ENCODE measurements at regions not wholly inside any gene's neighbourhood (a gene's known extent, or its start where the extent isn't known, plus 50 kb on each side); places are given as distances from the start of the nearest gene placed in this dataset.
"Not testable (repeated sequence)": the region's sequence is repeated elsewhere in the genome, so short reads cannot be mapped to it uniquely, and the experiment has no call there.

DNA sequence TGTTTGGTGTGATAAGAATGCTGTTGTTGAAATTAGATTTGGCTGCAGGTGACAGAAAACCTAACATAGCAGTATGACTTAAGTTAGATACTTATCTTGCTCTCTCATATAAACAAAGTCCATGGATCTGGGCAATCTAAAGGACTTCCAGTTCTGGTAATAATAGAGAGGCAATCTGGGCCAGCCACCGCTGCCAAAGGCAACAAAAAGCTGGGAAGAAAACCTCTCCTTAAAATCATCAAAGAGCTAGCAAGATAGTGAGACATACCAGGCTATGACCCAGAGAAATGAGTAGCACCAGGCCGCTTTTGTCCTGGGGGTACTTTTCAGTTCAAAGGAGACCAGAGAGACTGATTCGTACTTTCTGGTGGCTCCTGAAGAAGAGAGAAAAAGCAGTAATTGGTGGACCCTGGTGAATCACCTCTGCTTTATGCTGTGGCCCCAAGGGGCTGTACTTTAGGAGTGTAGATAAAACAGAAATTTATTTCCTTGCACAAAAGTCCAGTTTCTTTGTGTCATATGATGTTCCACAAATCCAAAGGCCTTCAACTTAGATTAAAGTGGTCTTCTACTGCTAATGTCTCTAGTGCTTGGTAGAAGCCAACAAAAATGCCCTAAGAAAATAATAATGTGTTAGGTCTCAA, 125.4 kb downstream of the TBX19 start:
- Mint-ChIP-seq H3K9me3 (peaks cover 3 to 18% (median 7%) of the 10 kb centered on the region in 7 donors), H3K4me3 (no peak overlapping the region), H3K27ac (no peak overlapping the region), H3K27me3 (peaks cover 0 to 2% (median 1%) of the 10 kb centered on the region in 3 donors), H3K36me3 (no peaks in the 10 kb centered on the region), H3K4me1 (peaks cover 6 to 12% (median 8%) of the 10 kb centered on the region in 3 donors)
- DNase-seq (no peak), ATAC-seq (ENCODE audit: low read depth in 2 of 2) (no peak)

DNA sequence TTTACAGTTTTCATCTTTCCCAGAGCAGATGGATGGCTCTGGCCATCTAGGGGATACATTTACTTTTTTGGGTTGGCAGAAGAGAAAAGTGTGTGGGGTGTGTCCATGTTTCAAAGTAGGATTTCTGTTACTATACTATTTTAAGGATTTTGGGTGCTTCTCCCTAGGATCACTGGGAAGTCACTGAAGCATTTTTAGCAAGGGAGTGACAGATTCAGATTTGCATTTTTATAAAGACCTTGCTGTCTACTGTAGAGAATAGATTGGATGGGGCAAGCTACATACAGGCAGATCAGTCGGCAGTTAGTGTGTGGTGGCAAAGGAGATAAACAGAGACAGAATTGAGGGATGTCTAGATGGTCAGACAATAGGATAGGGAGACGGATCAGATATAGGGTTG, 122.5 kb downstream of the TBX19 start:
- Mint-ChIP-seq H3K9me3 (peaks cover 3 to 18% (median 7%) of the 10 kb centered on the region in 7 donors), H3K4me3 (no peak overlapping the region), H3K4me1 (peaks cover 6 to 9% (median 8%) of the 10 kb centered on the region in 3 donors), H3K27ac (no peak overlapping the region), H3K36me3 (no peaks in the 10 kb centered on the region), H3K27me3 (peaks cover 8 to 10% (median 9%) of the 10 kb centered on the region in 3 donors)
- DNase-seq, result no peak
- ATAC-seq (ENCODE audit: low read depth in 2 of 2), result no peak

DNA sequence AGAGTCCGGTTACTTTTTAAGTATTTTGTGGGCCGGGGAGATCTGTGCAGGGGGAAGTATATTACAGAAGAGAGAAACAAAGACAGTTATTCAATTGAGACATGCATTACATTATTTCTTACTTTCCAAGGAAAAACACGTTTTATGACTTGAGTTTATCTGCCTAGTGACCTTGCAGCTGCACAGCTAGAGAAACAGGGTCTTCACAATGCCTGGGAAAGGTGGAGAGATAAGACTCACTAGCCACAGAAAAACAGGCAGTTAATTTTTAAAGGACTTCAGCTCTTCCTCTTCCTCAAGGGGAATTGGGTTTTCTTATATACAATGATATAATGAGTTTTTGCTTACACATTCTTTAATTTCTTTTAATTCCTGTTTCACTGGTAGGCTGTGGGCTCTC, 121.8 kb downstream of the TBX19 start:
- ATAC-seq (ENCODE audit: low read depth in 2 of 2); H3K27me3 Mint-ChIP-seq; DNase-seq; H3K4me1 Mint-ChIP-seq; H3K36me3 Mint-ChIP-seq; H3K27ac Mint-ChIP-seq; H3K4me3 Mint-ChIP-seq: not testable (repeated sequence)
- peaks cover 3 to 18% (median 7%) of the 10 kb centered on the region in 7 donors for H3K9me3 Mint-ChIP-seq

DNA sequence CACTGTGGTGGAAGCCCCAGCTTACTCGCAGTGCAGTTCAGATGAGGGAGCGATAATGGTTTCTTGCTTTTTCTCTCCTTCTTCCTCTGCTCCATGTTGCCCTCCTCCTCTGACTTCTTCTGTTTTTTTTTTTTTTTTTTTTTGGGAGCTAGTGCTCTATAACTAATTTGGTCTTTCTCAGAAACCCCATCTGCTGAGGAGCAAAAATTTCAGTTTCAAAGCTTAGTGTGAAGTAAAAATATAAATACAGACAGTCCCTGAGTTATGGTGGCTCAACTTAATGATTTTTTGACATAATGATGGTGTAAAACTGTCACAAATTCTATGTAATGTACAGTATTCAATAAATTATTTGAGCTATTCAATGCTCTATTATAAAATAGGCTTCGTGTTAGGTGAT, 120.7 kb downstream of the TBX19 start:
- peaks cover 0 to 9% (median 2%) of the 10 kb centered on the region in 7 donors for H3K9me3 Mint-ChIP-seq
- no peaks in the 10 kb centered on the region for H3K4me1 Mint-ChIP-seq
- no peaks in the 10 kb centered on the region for H3K36me3 Mint-ChIP-seq
- peaks cover 8 to 10% (median 9%) of the 10 kb centered on the region in 3 donors for H3K27me3 Mint-ChIP-seq
- ATAC-seq (ENCODE audit: low read depth in 2 of 2) (no peak), DNase-seq (no peak)
- no peak overlapping the region for H3K27ac Mint-ChIP-seq
- no peak overlapping the region for H3K4me3 Mint-ChIP-seq

DNA sequence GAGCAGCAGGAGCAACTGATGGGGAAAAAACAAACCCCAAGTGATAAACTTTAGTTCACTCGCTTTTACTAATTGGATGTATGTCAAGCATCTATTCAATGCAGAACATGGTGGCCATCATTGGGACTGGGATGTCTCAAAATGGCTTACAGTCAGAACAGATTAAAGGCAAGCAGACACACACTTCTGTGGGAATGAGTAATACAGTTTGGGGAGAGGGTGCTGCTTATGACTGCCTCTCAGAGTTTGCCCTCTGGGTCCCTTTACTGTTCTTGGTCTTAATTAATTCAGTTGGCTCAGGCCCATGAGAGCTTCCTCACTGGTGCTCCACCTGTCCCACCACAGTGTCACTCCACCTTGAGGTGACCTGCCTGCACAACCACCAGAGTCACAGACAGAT, 119.5 kb downstream of the TBX19 start:
- Mint-ChIP-seq H3K27ac (no peak overlapping the region), H3K9me3 (no peaks in the 10 kb centered on the region), H3K4me3 (no peak overlapping the region), H3K27me3 (peaks cover 8 to 10% (median 9%) of the 10 kb centered on the region in 3 donors), H3K4me1 (no peaks in the 10 kb centered on the region), H3K36me3 (no peaks in the 10 kb centered on the region)
- no peak for ATAC-seq (ENCODE audit: low read depth in 2 of 2)
- no peak for DNase-seq

DNA sequence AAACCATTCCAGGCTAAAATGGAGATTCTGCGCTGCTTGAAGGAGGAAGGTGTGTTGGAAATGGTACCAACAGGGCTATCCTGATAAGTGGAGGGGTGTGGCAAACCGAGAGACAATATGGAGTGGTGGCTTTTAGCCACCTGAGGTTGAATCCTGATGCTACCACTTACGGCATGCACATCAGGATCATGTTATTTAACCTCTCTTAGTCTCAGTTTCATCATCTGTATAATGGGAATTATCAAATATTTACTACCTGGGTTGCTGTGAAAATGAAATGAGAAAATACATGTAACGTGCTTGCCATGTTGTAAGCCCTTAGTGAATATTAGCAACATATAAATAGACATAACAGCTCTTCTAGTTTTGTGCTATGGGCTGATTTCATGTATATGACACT, 117.1 kb downstream of the TBX19 start:
- no peak overlapping the region for H3K27ac Mint-ChIP-seq
- ATAC-seq (ENCODE audit: low read depth in 2 of 2), result no peak
- no peak for DNase-seq
- H3K27me3 Mint-ChIP-seq, result peaks cover 8 to 15% (median 11%) of the 10 kb centered on the region in 3 donors
- no peak overlapping the region for H3K4me3 Mint-ChIP-seq
- no peaks in the 10 kb centered on the region for H3K36me3 Mint-ChIP-seq
- H3K9me3 Mint-ChIP-seq, result no peaks in the 10 kb centered on the region
- H3K4me1 Mint-ChIP-seq, result no peaks in the 10 kb centered on the region

DNA sequence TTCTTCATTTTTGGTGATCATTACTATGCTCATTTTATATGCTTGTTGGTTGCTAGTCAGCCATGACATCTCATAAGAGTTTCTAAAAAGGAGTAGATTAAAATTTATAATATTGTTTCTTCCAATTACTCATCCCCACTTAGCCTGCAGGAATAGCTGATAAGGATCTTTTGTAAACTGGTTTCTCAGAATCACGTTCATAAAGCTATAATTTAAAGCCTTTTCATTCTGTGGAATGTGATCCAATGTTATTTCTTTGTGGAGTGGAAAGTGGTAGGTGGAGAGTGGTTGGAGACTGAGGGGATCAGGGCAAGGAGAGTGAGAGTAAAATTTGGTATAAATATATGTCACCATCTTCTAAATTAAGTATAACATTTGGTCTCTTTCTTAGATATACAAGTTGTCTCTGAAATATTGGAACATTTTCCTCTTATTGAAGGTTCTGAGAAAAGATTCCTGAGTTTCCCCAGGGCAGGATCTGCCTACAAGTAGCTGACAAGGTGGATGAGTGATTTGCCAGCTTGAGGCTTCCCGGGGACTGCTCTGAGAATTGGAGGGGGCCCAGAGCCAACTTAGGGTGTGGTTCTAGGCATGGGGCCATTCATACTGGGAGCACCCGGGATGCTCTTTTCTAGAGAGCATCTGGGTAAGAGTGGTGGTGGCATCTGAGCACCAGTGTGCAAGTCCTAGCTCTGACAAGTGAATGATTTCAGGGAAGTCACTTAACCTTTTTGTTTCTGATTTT, 116.4 kb downstream of the TBX19 start:
- Mint-ChIP-seq H3K27me3 (peaks cover 8 to 20% (median 18%) of the 10 kb centered on the region in 3 donors), H3K4me1 (no peaks in the 10 kb centered on the region), H3K9me3 (no peaks in the 10 kb centered on the region), H3K27ac (no peak overlapping the region), H3K4me3 (no peak overlapping the region), H3K36me3 (no peaks in the 10 kb centered on the region)
- no peak for DNase-seq
- ATAC-seq (ENCODE audit: low read depth in 2 of 2), result no peak

DNA sequence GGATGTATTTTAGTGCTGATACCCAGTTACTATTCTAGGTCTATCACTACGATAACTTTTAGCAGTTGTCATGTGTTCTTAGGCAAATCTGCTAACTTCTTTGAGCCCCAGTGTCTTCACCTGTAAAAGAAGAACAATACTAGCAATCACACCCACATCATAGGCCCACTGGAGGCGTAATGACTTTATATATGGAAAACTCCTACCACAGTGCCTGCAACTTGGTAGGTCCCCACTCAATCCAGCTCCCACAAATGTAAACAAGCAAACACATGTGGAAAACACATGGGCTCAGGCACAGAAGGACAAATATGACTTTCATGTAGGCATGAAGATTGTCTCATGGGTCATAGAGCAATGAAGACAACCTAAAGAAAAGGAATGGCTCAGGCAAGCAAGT, 115.8 kb downstream of the TBX19 start:
- DNase-seq, result no peak
- H3K9me3 Mint-ChIP-seq, result no peaks in the 10 kb centered on the region
- no peak overlapping the region for H3K27ac Mint-ChIP-seq
- H3K27me3 Mint-ChIP-seq, result peaks cover 8 to 22% (median 21%) of the 10 kb centered on the region in 3 donors
- no peaks in the 10 kb centered on the region for H3K36me3 Mint-ChIP-seq
- H3K4me1 Mint-ChIP-seq, result no peaks in the 10 kb centered on the region
- no peak overlapping the region for H3K4me3 Mint-ChIP-seq
- no peak for ATAC-seq (ENCODE audit: low read depth in 2 of 2)

DNA sequence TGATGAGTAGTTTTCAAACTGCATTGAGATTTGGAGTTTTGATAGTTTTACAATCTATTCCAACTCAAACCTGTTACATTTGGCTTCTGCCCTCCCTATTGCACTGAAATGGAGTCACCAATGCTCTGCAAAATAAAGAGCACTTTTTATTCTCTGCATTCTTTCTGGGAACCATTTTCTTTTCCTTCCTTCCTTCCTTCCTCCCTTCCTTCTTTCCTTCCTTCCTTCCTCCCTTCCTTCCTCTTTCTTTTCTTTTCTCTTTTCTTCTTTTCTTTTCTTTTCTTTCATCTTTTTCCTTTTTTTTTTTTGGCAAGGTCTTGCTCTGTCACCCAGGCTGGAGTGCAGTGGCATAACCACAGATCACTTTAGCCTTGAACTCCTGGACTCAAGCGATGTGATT, 114.2 kb downstream of the TBX19 start:
- no peak for DNase-seq
- H3K4me3 Mint-ChIP-seq, result no peak overlapping the region

DNA sequence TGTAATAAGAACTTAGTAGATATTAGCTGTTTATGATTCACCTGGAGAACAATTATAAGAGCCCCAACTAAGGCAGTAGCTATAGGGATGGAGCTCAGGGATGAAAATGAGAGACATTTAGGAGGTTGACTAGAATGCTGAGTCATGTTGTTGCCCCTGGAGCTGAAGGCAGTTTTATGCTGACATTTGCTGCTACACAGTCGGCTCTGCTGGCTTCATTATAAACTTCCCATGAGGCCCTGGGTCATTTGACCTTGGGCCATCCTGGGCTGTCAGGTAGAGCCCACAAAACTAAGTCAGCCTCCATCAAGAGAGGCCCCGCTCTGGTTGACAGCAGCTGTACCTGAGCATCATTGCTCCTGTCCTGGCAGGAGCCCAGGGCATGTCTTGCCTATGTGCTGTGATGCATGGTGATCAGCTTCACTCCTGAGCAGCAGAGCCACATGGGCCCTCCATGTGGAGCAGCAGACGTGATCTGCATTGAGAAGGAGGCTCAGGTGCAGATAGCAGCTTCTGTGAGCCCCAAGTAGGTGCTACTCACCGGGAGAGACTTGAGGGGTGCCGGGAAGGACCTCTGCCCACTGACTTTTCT, 112.4 kb downstream of the TBX19 start:
- H3K36me3 Mint-ChIP-seq, result no peaks in the 10 kb centered on the region
- no peak overlapping the region for H3K27ac Mint-ChIP-seq
- no peak for DNase-seq
- H3K27me3 Mint-ChIP-seq, result peaks cover 17 to 36% (median 31%) of the 10 kb centered on the region in 3 donors
- no peaks in the 10 kb centered on the region for H3K4me1 Mint-ChIP-seq
- no peaks in the 10 kb centered on the region for H3K9me3 Mint-ChIP-seq
- no peak for ATAC-seq (ENCODE audit: low read depth in 2 of 2)
- no peak overlapping the region for H3K4me3 Mint-ChIP-seq

More for the DNA sequence above, 114.2 kb downstream of the TBX19 start:
- Mint-ChIP-seq H3K27ac (peak overlapping the region in 1 of 6 donors; percentile 70), H3K27me3 (peaks cover 8 to 21% (median 19%) of the 10 kb centered on the region in 3 donors), H3K9me3 (no peaks in the 10 kb centered on the region), H3K4me1 (no peaks in the 10 kb centered on the region), H3K36me3 (no peaks in the 10 kb centered on the region)
- no peak for ATAC-seq (ENCODE audit: low read depth in 2 of 2)

DNA sequence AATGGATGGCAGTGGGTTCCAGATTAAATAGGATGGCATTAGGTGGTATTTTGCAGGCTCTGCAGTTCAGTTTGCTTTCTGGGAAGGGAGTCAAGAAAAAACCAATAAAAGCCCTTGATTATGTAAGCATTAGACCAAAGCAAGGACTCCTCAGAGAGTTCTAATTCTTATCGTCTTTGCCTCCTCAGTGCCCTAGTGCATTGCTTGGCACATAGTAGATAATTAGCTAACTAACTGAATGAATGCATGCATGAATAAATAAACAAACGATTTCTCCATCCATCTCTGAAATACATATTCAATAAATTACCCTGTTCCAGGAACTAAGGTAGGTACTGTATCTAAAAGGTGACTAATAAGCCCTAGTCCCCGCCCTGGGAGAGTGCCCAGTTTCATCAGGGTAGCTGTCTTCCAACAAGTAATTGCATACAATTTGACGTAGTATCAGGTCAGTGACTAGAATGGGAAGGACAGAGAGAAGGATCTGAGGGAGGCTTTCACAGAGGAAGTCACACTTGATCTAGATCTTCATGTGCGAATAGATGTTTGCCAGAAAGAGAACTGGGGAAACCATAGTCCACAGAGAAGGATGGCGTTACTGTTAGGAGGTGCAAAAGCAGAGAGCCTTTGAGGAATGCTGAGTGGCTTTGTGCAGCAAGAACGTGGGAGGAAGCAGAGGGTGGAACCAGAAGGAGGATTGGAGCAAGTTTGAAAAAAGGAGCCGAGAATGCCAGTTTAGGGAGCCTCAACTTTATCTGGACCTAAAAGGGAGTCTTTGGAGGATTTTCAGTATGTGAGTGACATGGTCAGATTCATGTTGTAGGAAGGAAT, 111.4 kb downstream of the TBX19 start:
- no peak overlapping the region for H3K4me3 Mint-ChIP-seq
- DNase-seq (no peak), ATAC-seq (ENCODE audit: low read depth in 2 of 2) (no peak)
- peaks cover 0 to 3% (median 0%) of the 10 kb centered on the region in 3 donors for H3K4me1 Mint-ChIP-seq
- H3K36me3 Mint-ChIP-seq, result no peaks in the 10 kb centered on the region
- no peak overlapping the region for H3K27ac Mint-ChIP-seq
- H3K27me3 Mint-ChIP-seq, result peaks cover 27 to 45% (median 31%) of the 10 kb centered on the region in 3 donors
- no peaks in the 10 kb centered on the region for H3K9me3 Mint-ChIP-seq

DNA sequence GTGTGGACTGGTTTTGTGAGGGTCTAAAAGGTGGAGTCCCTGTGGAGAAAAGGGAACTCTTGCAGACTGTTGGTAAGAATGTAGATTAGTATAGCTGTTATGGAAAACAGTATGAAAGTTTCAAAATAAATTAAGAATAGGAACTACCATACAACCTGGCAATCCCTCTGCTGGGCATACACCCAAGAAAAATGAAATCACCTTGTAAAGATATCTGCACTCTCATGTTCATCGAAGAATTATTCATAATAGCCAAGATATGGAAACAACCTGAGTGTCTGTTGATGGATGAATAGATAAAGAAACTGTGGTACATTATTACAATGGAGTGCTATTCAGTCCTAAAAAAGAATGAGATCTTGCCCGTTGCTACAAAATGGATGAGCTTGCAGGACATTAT, 109.6 kb downstream of the TBX19 start:
- Mint-ChIP-seq H3K4me3 (no peak overlapping the region), H3K27ac (no peak overlapping the region), H3K36me3 (no peaks in the 10 kb centered on the region), H3K9me3 (peaks cover 0 to 3% (median 0%) of the 10 kb centered on the region in 7 donors), H3K4me1 (peaks cover 0 to 7% (median 0%) of the 10 kb centered on the region in 3 donors), H3K27me3 (peaks cover 30 to 52% (median 41%) of the 10 kb centered on the region in 3 donors)
- no peak for DNase-seq
- no peak for ATAC-seq (ENCODE audit: low read depth in 2 of 2)

Measured in naive B cell (primary cell).